Cardiac fibroblast (primary cell): ENCODE measurements at regions not wholly inside any gene's neighbourhood (a gene's known extent, or its start where the extent isn't known, plus 50 kb on each side); places are given as distances from the start of the nearest gene placed in this dataset.

ENCODE experiments used
- DNase-seq, 2 donors: peaks; one replicate each; pipeline versions ENCODE4 v3.0.0 to v3.0.0-alpha.2; 2010; ENCODE audit warnings: low read depth in 2 of 2
- H3K4me3 ChIP-seq, 2 donors: replicated peaks in 1 of 2; 1 replicate in 1 of 2; 2 replicates in 1 of 2; pipeline ENCODE4 v1.5.1; 2011; ENCODE audit warnings: low read depth in 2 of 2, low read length in 2 of 2, mild to moderate bottlenecking in 2 of 2, moderate library complexity in 1 of 2
- TF ChIP-seq, protein P1 (sequence below): IDR thresholded peaks from one replicate; pipeline ENCODE4 v1.5.1; 2011; ENCODE audit warnings: low read depth, mild to moderate bottlenecking, low read length, inconsistent platforms

DNA sequence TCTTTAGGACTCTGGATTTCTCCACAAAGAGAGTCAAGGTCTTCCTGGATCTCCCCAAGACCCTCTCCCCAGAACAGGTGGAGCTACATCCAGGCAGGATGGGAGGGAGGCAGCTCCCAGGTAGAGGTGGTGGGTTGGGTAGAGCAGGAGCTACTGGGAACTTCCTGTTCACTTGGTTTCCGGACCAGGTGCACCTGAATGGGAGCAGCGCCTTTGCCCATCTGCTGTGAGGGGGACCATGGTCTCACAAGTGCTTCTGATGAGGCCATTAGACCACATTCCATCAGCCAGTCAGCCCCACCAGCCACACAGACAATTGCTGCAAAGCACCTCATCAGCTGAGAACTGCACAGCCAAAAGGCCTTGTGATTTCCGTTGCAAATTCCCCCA is 188.8 kb downstream of the MATN1 start:
- TF ChIP-seq, protein P1, sequence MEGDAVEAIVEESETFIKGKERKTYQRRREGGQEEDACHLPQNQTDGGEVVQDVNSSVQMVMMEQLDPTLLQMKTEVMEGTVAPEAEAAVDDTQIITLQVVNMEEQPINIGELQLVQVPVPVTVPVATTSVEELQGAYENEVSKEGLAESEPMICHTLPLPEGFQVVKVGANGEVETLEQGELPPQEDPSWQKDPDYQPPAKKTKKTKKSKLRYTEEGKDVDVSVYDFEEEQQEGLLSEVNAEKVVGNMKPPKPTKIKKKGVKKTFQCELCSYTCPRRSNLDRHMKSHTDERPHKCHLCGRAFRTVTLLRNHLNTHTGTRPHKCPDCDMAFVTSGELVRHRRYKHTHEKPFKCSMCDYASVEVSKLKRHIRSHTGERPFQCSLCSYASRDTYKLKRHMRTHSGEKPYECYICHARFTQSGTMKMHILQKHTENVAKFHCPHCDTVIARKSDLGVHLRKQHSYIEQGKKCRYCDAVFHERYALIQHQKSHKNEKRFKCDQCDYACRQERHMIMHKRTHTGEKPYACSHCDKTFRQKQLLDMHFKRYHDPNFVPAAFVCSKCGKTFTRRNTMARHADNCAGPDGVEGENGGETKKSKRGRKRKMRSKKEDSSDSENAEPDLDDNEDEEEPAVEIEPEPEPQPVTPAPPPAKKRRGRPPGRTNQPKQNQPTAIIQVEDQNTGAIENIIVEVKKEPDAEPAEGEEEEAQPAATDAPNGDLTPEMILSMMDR = no peak
- H3K4me3 ChIP-seq = no peak overlapping the region
- no peak for DNase-seq

DNA sequence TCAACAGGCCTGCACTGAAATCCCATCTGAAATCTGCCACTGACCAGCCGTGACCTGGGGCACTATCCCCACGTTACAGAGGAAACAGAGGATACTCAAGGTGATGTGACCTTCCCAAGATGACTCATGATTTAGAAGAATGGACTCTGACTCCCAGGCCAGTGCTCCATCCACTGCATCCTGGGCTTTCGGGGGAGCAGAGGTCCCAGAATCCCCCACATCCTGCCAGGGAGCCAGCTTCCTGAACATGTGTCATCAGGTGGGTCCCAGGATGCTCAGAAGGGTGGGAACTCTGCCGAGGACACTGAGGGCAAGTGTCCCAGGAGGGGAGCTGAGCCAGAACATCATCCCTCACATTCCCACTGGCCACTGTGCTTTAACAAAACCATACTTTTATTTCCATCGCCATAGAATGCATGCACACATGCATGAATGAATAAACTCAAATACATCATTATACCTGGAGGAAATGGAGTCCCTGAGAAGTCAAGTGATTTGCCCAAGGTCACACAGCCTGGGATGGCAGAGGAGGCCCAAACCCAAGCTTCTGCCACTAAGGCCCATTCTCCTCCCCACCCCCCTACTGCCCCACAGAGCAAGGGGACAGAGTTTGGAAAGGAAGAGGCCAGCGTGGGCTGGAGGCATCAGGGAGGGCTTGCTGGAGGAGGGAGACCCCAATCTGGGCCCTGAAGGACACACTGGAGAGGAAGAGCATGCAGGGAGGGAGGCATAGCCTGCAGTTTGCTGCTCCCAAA is 189.4 kb downstream of the MATN1 start:
- TF ChIP-seq, protein P1 = no peak
- no peak for DNase-seq
- H3K4me3 ChIP-seq = no peak overlapping the region

DNA sequence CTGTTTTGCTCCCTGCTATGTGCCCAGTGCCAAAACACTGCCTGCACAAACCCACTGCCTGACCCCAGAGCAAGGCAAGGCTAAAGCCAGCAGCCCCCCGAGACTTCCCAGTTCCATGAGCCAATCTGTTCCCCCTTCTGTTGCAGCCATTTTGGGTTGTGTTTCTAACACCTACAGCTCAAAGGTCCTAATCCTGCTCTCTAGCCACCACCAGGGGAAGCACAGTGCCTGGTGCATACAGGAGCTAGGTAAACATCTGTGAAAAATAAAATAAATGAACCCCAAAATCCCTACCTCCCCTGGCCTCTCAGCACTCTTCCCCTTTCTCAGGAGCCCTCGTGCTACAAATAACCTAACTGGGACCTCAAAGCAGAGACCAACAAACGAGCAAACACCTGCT is 190.2 kb downstream of the MATN1 start:
- TF ChIP-seq, protein P1 = no peak
- DNase-seq = no peak
- H3K4me3 ChIP-seq = no peak overlapping the region

DNA sequence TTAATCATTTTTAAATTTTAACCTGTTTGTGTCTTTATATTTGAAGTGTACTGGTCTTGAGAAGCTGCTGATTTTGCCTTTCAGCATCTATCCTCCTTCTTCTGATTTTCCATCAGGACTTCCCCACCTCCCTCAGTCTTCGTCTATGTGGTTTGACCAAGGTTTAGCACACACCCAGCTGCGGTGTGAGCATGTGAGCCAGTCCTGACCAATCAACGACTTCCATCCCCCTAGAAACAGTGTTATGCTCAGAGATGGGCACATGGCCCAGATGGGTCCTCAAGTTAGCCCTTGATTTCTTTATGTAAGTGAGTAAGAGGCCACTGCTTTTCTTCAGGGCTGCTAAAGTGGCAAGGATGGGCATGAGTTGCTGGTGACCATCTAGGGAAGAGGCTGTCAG is 190.8 kb downstream of the MATN1 start:
- no peak for DNase-seq
- no peak overlapping the region for H3K4me3 ChIP-seq
- TF ChIP-seq, protein P1 = no peak

DNA sequence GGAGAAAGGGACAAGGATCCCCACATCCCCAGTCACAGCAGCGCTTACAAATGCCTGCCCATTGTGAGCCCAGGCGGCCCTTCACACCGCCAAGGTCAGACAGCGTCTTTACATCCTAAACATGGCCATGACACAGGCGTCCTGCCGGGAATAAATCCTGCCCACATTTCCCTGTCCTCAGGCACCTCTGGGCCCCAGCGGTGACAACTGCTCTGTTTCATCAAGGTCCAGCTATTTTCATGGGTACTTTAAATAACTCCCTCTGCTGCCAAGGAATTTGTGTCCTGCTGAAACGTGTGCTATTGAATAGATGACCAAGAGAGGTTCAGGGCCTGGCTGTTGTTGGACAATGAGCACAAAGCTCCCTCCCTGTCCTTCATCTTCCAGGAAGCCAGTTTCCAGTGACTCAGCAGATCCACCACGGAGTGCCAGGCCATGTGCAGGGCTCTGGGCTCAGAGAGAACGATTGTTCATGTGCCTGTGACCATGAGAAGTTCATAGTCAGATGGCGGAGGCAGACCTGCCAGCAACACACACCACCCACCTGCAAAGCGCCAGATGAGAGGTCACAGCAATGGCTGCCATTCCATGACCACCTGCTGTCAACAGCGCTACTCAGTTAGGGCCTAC is 195.8 kb downstream of the MATN1 start:
- DNase-seq = peak in 1 of 2 donors; percentile 3
- no peak overlapping the region for H3K4me3 ChIP-seq

DNA sequence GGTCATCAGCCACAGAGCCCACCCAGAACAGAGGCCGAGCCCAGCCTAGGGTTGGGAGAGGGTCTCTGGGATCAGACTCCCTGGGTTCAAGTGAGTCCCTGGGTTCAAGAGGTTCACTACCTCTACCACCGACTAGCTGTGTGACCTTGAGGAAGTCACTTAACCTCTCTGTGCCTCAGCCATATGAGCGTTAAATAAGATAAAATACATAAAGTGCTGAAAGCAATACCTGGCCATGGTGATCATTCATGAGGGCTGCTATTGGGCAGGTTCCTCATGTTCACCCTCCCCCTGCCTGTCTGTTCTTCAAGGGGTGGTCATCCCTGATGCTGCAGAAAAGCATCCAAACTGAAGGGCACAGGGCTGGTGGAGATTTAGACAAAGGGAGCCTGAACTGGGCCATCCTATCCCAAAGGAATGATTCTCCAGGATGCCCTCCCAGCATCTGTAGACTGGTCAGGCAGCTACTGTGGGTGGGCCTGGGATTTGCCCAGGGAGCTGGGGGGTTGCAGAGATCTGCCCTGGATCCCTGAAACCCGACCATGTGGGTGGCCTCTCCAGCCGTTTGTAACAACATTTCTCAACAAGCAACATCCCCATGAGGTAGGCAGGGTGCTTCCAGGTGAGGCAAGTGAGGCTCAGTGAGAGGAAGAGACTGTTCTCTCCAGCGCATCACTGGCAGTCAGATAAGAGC is 196.6 kb downstream of the MATN1 start:
- TF ChIP-seq, protein P1 = no peak
- no peak overlapping the region for H3K4me3 ChIP-seq
- no peak for DNase-seq

More for the DNA sequence above, 195.8 kb downstream of the MATN1 start:
- TF ChIP-seq, protein P1 = no peak
